Liver (tissue), 3 donors: ENCODE measurements at regions not wholly inside any gene's neighbourhood (a gene's known extent, or its start where the extent isn't known, plus 50 kb on each side); places are given as distances from the start of the nearest gene placed in this dataset.

Source experiments
- CTCF ChIP-seq: fragments of 150-350 bp; IDR thresholded peaks from 2 replicates; pipeline ENCODE4 v1.5.1; 2017; ENCODE audit warnings: improper control_type of control experiment, low read depth, low read length; ENCODE audit not compliant: missing input control
- GABPA ChIP-seq, 2 donors: IDR thresholded peaks in 1 of 2; conservative IDR thresholded peaks in 1 of 2; 2 replicates each; pipeline ENCODE4 v1.6.1; 2016; ENCODE audit warnings: antibody characterized with exemption in 2 of 2, mild to moderate bottlenecking in 1 of 2, moderate library complexity in 1 of 2
- MAX ChIP-seq: IDR thresholded peaks from 2 replicates; pipeline ENCODE4 v1.6.1; 2016; ENCODE audit warnings: antibody characterized with exemption
- RAD21 ChIP-seq, 2 donors: IDR thresholded peaks; 2 replicates each; pipeline ENCODE4 v1.6.1; 2016; ENCODE audit warnings: antibody characterized with exemption in 2 of 2, mild to moderate bottlenecking in 2 of 2
- RXRA ChIP-seq, 2 donors: IDR thresholded peaks; 2 replicates each; pipeline ENCODE4 v1.6.1; 2017 to 2018; ENCODE audit warnings: antibody characterized with exemption in 2 of 2, mild to moderate bottlenecking in 1 of 2
- TAF1 ChIP-seq: conservative IDR thresholded peaks from 2 replicates; pipeline ENCODE4 v1.6.1; 2016; ENCODE audit warnings: antibody characterized with exemption, mild to moderate bottlenecking
- YY1 ChIP-seq: IDR thresholded peaks from 2 replicates; pipeline ENCODE4 v1.6.1; 2016; ENCODE audit warnings: antibody characterized with exemption, mild to moderate bottlenecking
- ZBTB33 ChIP-seq: IDR thresholded peaks from 2 replicates; pipeline ENCODE4 v1.6.1; 2016; ENCODE audit warnings: antibody characterized with exemption
- donor health status: healthy.
- donor health status: healthy.

- TF ChIP-seq CTCF (no peak), GABPA (IDR thresholded peaks at IDR 0.05 in 1 of 2, conservative IDR thresholded peaks at IDR 0.05 in 1 of 2) (no peak), TAF1 (no peak), MAX (no peak), RXRA (IDR thresholded peaks at IDR 0.05) (no peak), YY1 (no peak), RAD21 (IDR thresholded peaks at IDR 0.05) (no peak), ZBTB33 (no peak)
Measured at GRCh38 chr22:48139776-48140175, 1377.3 kb downstream of the TBC1D22A start.
